GM12878 (cell line): ENCODE measurements at regions not wholly inside any gene's neighbourhood (a gene's known extent, or its start where the extent isn't known, plus 50 kb on each side); places are given as distances from the start of the nearest gene placed in this dataset.

ENCODE experiments used
- ATAC-seq: fragments of 200-7000 bp; cut with Tn5 transposase; 3 replicates; pipeline ENCODE4 v1.9.1; 2020; ENCODE audit warnings: mild to moderate bottlenecking, moderate library complexity
- BruUV-seq: library from RNA; stranded (reverse); fragments of 400-500 nt; replicated peaks from 2 replicates; lab custom pipeline; 2021; lab: Mats Ljungman, UMichigan
- CTCF ChIA-PET: fragments of 300-600 bp; sonication (Branson Sonifier 250); formaldehyde crosslinking; extraction: SDS; loops from one replicate; lab custom pipeline; 2021; ENCODE audit warnings: inconsistent platforms; lab: Yijun Ruan, JAX
- POLR2A ChIA-PET: fragments of 350-600 bp; formaldehyde crosslinking; extraction: SDS; loops from one replicate; lab custom pipeline; 2021; ENCODE audit warnings: inconsistent platforms; lab: Charles Lee
- RAD21 ChIA-PET: fragments of 300-600 bp; sonication (Branson Sonifier 250); formaldehyde crosslinking; loops from one replicate; lab custom pipeline; 2023; ENCODE audit warnings: antibody characterized with exemption; ENCODE audit not compliant: unreplicated experiment; lab: Charles Lee
- SMC1A ChIA-PET: fragments of 300-600 bp; sonication (Branson Sonifier 250); formaldehyde crosslinking; loops from one replicate; lab custom pipeline; 2023; ENCODE audit not compliant: unreplicated experiment, uncharacterized antibody; lab: Charles Lee
- DNase-seq: peaks from one replicate; pipeline ENCODE4 v3.0.0-alpha.2; 2011; ENCODE audit warnings: low read depth, low spot score
- FAIRE-seq: peaks from 3 replicates; lab custom pipeline; 2011; peaks lifted over from hg19 to GRCh38; lab: Jason Lieb, UNC
- H2AFZ ChIP-seq: 2 replicates; pipeline ENCODE4 v1.6.0; 2011; ENCODE audit warnings: low read depth, low read length, control low read depth; ENCODE audit not compliant: control insufficient read depth
- H3K27ac ChIP-seq: 2 replicates; pipeline ENCODE4 v1.5.1; 2011; ENCODE audit warnings: control low read depth; ENCODE audit not compliant: control insufficient read depth, insufficient read depth
- H3K27me3 ChIP-seq, 2 experiments: replicated peaks in 1 of 2; 2 replicates each; pipeline versions ENCODE4 v1.6.0 to v1.6.1; 2011; ENCODE audit warnings: low read length in 1 of 2; ENCODE audit not compliant: control insufficient read depth in 2 of 2, insufficient read depth in 2 of 2
- H3K36me3 ChIP-seq, 2 experiments: 2 replicates each; pipeline ENCODE4 v1.5.1; 2011; ENCODE audit warnings: low read length in 1 of 2; ENCODE audit not compliant: control insufficient read depth in 2 of 2, insufficient read depth in 2 of 2
- H3K4me1 ChIP-seq: 2 replicates; pipeline ENCODE4 v1.6.1; 2011; ENCODE audit warnings: mild to moderate bottlenecking, low read length, moderate library complexity, mixed read lengths; ENCODE audit not compliant: control insufficient read depth, insufficient read depth
- H3K4me2 ChIP-seq: 2 replicates; pipeline ENCODE4 v1.6.0; 2011; ENCODE audit warnings: control low read depth; ENCODE audit not compliant: control insufficient read depth, insufficient read depth
- H3K4me3 ChIP-seq: fragments of 200-600 bp; sonication (generic); 2 replicates; pipeline ENCODE4 v1.5.1; 2016
- H3K79me2 ChIP-seq: 2 replicates; pipeline ENCODE4 v1.6.0; 2011; ENCODE audit warnings: low read length; ENCODE audit not compliant: control insufficient read depth, insufficient read depth
- H3K9ac ChIP-seq: 2 replicates; pipeline ENCODE4 v1.8.0; 2011; ENCODE audit warnings: low read length, control low read depth, mixed read lengths; ENCODE audit not compliant: control insufficient read depth, insufficient read depth
- H3K9me3 ChIP-seq: replicated peaks from 3 replicates; pipeline ENCODE4 v1.5.1; 2011; ENCODE audit warnings: mild to moderate bottlenecking, low read length; ENCODE audit not compliant: control insufficient read depth, insufficient read depth
- H4K20me1 ChIP-seq: 2 replicates; pipeline ENCODE4 v1.6.0; 2011; ENCODE audit not compliant: control insufficient read depth, insufficient read depth
- ASH2L ChIP-seq: fragments of 300-600, 200-600 bp; sonication (generic); IDR thresholded peaks from 2 replicates; pipeline ENCODE4 v1.6.1; 2017; ENCODE audit warnings: low read depth, mild to moderate bottlenecking, borderline replicate concordance
- CEBPB ChIP-seq, 2 experiments: fragments of 150-350 bp in 1 of 2; IDR thresholded peaks; 2 replicates each; pipeline ENCODE4 v1.6.1; 2012 to 2014; ENCODE audit warnings: low read depth in 2 of 2, low read length in 2 of 2, borderline replicate concordance in 1 of 2, inconsistent platforms in 1 of 2
- IKZF2 ChIP-seq, 2 experiments: fragments of 450-650 bp; IDR thresholded peaks; 2 replicates each; pipeline ENCODE4 v1.6.1; 2017; ENCODE audit warnings: mild to moderate bottlenecking in 2 of 2, moderate library complexity in 2 of 2
- LARP7 ChIP-seq: fragments of 450-650 bp; IDR thresholded peaks from 2 replicates; pipeline ENCODE4 v1.6.1; 2017; ENCODE audit warnings: mild to moderate bottlenecking
- MTA2 ChIP-seq: fragments of 450-650 bp; IDR thresholded peaks from 2 replicates; pipeline ENCODE4 v1.6.1; 2016; ENCODE audit warnings: low read depth, mild to moderate bottlenecking, moderate library complexity
- NR2C2 ChIP-seq: IDR thresholded peaks from 2 replicates; pipeline ENCODE4 v1.6.1; 2011; ENCODE audit warnings: borderline replicate concordance, low read depth; ENCODE audit not compliant: control insufficient read depth, insufficient read length
- PAX5 ChIP-seq: IDR thresholded peaks from 2 replicates; pipeline ENCODE4 v1.6.1; 2011; ENCODE audit warnings: low read depth, low read length, borderline replicate concordance
- RFX5 ChIP-seq: IDR thresholded peaks from 2 replicates; pipeline ENCODE4 v1.6.1; 2011; ENCODE audit warnings: low read depth, low read length, improper control_type of control experiment
- SMC3 ChIP-seq: IDR thresholded peaks from 2 replicates; pipeline ENCODE4 v1.6.1; 2011; ENCODE audit warnings: low read length, improper control_type of control experiment, borderline replicate concordance
- TCF3 ChIP-seq: IDR thresholded peaks from 2 replicates; pipeline ENCODE4 v1.6.1; 2012; ENCODE audit warnings: low read depth, mild to moderate bottlenecking, low read length, borderline replicate concordance; ENCODE audit not compliant: insufficient read depth
- ZSCAN29 ChIP-seq: fragments of 450-650 bp; IDR thresholded peaks from 2 replicates; pipeline ENCODE4 v1.6.1; 2017; ENCODE audit warnings: mild to moderate bottlenecking, moderate library complexity
- WGBS: methylation state at CpG from one replicate; pipeline ENCODE4 v1.1.6; 2016; ENCODE audit warnings: low lambda C conversion rate; ENCODE audit not compliant: insufficient replicate concordance, insufficient coverage; ENCODE audit errors: missing lambda C conversion rate; 5-methylcytosine and 5-hydroxymethylcytosine counted together
- in situ Hi-C: fragments of 300-500 bp; cut with MboI; formaldehyde crosslinking; loops from 9 replicates; pipeline ENCODE4 v1.14.3; 2018; ENCODE audit warnings: mixed read lengths
- intact Hi-C: fragments of 100-400 bp; cut with micrococcal nuclease; formaldehyde crosslinking; loops from one replicate; pipeline ENCODE4 v1.14.2; 2022; ENCODE audit not compliant: unreplicated experiment
- TF ChIP-seq, protein P1 (sequence below): IDR thresholded peaks from 2 replicates; pipeline ENCODE4 v1.6.1; 2012; ENCODE audit warnings: low read depth, low read length, improper control_type of control experiment
- TF ChIP-seq, protein P2 (sequence below): fragments of 450-650 bp; IDR thresholded peaks from 2 replicates; pipeline ENCODE4 v1.6.1; 2016; ENCODE audit warnings: mild to moderate bottlenecking
- TF ChIP-seq, protein P3 (sequence below): fragments of 450-650 bp; IDR thresholded peaks from 2 replicates; pipeline ENCODE4 v1.6.1; 2016; ENCODE audit warnings: mild to moderate bottlenecking

DNA sequence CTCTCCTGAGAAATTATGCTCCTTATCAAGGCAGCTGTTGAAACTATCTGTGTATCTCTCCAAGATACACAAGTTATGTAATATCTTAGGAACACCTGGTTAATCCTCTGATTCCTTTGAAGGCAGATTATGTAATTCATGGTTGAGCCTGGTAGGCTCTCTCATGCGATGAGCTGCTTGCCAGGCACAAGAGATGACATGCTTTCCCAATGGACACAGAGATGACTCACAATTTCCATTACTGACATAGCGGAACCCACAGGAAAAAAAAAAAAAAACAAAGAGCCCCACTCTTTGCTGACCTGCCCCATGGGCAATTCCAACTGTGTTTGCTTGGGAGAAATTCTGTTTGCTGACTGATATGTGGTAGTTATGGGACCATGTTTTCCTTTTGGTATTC, 736.4 kb upstream of the PHF14 start:
- BruUV-seq: no TSS peak
- no peaks in the 10 kb centered on the region for H3K36me3 ChIP-seq
- H3K4me2 ChIP-seq: no peak overlapping the region
- intact Hi-C loops (no loop called here), in situ Hi-C loops (no loop called here)
- no peak for TF ChIP-seq CEBPB (IDR thresholded peaks at IDR 0.05; ENCODE audit: borderline replicate concordance in 1 of 2, low read depth in 2 of 2, low read length in 2 of 2)
- TF ChIP-seq IKZF2 (IDR thresholded peaks at IDR 0.05): no peak
- no peak for TF ChIP-seq PAX5
- TF ChIP-seq MTA2: no peak
- TF ChIP-seq, protein P1, sequence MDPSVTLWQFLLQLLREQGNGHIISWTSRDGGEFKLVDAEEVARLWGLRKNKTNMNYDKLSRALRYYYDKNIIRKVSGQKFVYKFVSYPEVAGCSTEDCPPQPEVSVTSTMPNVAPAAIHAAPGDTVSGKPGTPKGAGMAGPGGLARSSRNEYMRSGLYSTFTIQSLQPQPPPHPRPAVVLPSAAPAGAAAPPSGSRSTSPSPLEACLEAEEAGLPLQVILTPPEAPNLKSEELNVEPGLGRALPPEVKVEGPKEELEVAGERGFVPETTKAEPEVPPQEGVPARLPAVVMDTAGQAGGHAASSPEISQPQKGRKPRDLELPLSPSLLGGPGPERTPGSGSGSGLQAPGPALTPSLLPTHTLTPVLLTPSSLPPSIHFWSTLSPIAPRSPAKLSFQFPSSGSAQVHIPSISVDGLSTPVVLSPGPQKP: no peak
- no peak for TF ChIP-seq ZSCAN29
- TF ChIP-seq TCF3: no peak
- TF ChIP-seq LARP7: no peak
- no peak for TF ChIP-seq SMC3
- TF ChIP-seq, protein P2, sequence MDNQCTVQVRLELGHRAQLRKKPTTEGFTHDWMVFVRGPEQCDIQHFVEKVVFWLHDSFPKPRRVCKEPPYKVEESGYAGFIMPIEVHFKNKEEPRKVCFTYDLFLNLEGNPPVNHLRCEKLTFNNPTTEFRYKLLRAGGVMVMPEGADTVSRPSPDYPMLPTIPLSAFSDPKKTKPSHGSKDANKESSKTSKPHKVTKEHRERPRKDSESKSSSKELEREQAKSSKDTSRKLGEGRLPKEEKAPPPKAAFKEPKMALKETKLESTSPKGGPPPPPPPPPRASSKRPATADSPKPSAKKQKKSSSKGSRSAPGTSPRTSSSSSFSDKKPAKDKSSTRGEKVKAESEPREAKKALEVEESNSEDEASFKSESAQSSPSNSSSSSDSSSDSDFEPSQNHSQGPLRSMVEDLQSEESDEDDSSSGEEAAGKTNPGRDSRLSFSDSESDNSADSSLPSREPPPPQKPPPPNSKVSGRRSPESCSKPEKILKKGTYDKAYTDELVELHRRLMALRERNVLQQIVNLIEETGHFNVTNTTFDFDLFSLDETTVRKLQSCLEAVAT: no peak
- TF ChIP-seq RFX5: no peak
- no peak for TF ChIP-seq ASH2L
- TF ChIP-seq, protein P3, sequence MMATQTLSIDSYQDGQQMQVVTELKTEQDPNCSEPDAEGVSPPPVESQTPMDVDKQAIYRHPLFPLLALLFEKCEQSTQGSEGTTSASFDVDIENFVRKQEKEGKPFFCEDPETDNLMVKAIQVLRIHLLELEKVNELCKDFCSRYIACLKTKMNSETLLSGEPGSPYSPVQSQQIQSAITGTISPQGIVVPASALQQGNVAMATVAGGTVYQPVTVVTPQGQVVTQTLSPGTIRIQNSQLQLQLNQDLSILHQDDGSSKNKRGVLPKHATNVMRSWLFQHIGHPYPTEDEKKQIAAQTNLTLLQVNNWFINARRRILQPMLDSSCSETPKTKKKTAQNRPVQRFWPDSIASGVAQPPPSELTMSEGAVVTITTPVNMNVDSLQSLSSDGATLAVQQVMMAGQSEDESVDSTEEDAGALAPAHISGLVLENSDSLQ: no peak
- TF ChIP-seq NR2C2: no peak
- RAD21 ChIA-PET: no interaction called here
- no peak overlapping the region for H3K4me3 ChIP-seq
- SMC1A ChIA-PET: no interaction called here
- POLR2A ChIA-PET: no interaction called here
- H2AFZ ChIP-seq: no peak overlapping the region
- H3K9me3 ChIP-seq: no peaks in the 10 kb centered on the region
- no peak overlapping the region for H3K27ac ChIP-seq
- H3K9ac ChIP-seq: no peak overlapping the region
- H3K4me1 ChIP-seq: no peaks in the 10 kb centered on the region
- FAIRE-seq (no peak), DNase-seq (no peak), ATAC-seq (no peak)
- no peaks in the 10 kb centered on the region for H4K20me1 ChIP-seq
- no peaks in the 10 kb centered on the region for H3K79me2 ChIP-seq
- no peaks in the 10 kb centered on the region for H3K27me3 ChIP-seq
- WGBS: 58% methylated on average over 2 of the region's 2 CpGs
- CTCF ChIA-PET: no interaction called here
